Fibroblast of villous mesenchyme (primary cell): ENCODE measurements at regions not wholly inside any gene's neighbourhood (a gene's known extent, or its start where the extent isn't known, plus 50 kb on each side); places are given as distances from the start of the nearest gene placed in this dataset.
"Not testable (repeated sequence)": the region's sequence is repeated elsewhere in the genome, so short reads cannot be mapped to it uniquely, and the experiment has no call there.

Experiments
- DNase-seq: peaks from one replicate; pipeline ENCODE4 v3.0.0-alpha.2; 2010; ENCODE audit warnings: low read depth
- H3K4me3 ChIP-seq: 2 replicates; pipeline ENCODE4 v1.5.1; 2011; ENCODE audit warnings: low read depth, mild to moderate bottlenecking, low read length
- TF ChIP-seq, protein P1 (sequence below): IDR thresholded peaks from 2 replicates; pipeline ENCODE4 v1.5.1; 2012; ENCODE audit warnings: low read depth, mild to moderate bottlenecking, low read length; ENCODE audit not compliant: insufficient read depth

DNA sequence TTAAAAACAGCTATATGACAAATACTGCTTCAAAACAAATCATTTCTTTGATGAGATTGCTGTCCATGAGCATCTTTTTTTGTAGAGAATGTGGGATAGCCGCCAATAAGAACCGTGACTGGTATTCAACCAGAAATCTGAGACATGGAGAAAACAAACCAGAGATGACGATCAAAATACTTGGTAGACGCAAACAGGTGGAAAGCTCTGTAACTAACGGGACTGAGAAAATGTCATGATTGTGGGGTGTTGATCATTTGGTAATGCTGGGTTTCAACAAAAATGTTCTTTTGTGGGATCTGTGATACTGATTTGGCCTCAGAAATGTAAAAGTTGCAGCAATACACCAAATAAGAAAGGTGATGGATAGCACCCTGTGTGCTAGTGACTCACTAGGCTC lies 364.8 kb downstream of the NYAP2 start:
- TF ChIP-seq, protein P1, sequence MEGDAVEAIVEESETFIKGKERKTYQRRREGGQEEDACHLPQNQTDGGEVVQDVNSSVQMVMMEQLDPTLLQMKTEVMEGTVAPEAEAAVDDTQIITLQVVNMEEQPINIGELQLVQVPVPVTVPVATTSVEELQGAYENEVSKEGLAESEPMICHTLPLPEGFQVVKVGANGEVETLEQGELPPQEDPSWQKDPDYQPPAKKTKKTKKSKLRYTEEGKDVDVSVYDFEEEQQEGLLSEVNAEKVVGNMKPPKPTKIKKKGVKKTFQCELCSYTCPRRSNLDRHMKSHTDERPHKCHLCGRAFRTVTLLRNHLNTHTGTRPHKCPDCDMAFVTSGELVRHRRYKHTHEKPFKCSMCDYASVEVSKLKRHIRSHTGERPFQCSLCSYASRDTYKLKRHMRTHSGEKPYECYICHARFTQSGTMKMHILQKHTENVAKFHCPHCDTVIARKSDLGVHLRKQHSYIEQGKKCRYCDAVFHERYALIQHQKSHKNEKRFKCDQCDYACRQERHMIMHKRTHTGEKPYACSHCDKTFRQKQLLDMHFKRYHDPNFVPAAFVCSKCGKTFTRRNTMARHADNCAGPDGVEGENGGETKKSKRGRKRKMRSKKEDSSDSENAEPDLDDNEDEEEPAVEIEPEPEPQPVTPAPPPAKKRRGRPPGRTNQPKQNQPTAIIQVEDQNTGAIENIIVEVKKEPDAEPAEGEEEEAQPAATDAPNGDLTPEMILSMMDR: no peak
- no peak for DNase-seq
- no peak overlapping the region for H3K4me3 ChIP-seq

DNA sequence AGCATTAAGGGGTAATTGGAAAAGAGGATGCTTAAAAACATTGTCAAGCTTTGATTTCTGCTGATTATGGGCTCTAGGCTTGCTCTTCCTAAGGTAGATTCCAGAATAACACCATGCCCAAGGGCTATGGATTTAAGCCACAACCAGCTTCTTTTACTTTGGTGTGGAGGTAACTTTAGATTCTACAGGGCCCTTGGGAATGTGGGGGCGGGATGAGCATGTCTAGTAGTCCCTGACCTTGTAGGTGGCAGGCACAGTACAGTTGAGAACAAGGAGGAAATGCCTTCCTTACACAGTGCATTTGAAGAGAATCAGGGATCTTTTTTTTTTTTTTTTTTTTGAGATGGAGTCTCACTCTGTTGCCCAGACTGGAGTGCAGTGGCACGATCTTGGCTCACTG lies 364.2 kb downstream of the NYAP2 start:
- TF ChIP-seq, protein P1: no peak
- DNase-seq: no peak
- H3K4me3 ChIP-seq: no peak overlapping the region

DNA sequence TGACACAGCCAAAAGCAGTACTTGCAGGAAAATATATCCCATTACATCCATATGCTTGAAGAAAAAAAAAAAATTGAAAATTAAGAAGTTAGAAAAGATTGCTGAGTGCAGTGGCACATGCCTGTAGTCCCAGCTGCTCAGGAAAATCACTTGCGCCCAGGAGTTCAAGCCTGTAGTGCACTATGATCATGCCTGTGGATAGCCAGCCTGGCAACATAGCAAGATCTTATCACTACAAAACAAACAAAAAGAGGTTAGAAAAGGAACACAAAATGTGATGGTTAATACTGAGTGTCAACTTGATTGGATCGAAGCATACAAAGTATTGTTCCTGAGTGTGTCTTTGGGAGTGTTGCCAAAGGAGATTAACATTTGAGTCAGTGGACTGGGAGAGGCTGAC lies 361.9 kb downstream of the NYAP2 start:
- DNase-seq: no peak
- TF ChIP-seq, protein P1: no peak
- no peak overlapping the region for H3K4me3 ChIP-seq

DNA sequence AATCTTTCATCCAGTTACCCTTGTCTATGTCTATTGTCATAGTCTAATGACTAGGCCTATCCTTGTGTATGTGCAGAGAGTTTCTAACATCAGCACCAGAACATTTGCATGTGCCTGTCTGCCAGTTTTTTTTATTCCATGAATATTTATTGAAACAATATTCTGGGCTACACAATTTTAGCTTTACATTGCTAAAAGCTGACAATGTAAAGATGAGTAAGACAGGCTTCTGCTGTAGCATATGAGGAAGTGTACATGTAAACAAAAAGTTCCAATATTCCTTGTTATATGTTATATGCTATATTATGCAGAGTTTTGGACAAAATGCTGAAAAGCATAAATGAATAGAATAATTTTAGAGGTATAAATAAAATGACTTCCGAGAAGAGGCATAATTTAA lies 357.7 kb downstream of the NYAP2 start:
- TF ChIP-seq, protein P1: no peak
- no peak overlapping the region for H3K4me3 ChIP-seq
- no peak for DNase-seq

DNA sequence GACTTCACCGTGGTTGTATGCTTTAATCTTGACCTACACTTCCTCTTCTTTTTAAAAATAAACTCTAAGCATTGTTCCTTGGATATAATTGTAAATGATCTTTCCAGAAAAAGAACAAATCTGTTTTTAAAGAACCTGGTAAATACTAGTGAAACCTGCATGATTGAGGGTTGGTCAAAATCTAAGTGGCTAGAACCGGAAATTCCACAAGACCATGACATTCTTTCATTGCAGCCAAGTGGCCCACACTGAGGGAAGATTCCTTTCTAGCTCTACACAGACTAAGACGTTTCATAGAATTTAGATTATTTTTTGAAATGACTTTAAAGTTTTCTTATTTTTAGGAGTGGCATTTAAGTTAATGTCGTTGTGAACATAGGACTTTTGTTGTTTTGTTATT lies 356.7 kb downstream of the NYAP2 start:
- H3K4me3 ChIP-seq: no peak overlapping the region
- TF ChIP-seq, protein P1: no peak
- no peak for DNase-seq

DNA sequence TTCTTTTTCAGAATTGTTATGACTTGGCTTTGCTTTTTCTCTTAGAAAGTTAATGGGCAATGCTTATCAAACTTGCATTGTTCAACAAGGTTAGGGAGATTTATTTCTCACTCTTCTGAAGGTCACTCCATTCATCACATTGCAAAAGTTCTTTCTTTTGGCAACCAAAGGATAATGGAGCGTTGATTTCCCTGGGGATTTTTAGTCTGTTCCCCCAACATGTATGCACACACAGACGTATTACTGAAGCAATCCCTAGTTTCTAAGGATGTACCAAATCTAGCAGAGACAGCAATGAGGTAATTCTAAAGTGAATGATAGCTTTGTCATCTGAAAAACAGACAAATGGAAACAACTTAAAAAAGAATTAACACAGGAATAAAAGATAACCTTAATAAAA lies 349.1 kb downstream of the NYAP2 start:
- TF ChIP-seq, protein P1: no peak

DNA sequence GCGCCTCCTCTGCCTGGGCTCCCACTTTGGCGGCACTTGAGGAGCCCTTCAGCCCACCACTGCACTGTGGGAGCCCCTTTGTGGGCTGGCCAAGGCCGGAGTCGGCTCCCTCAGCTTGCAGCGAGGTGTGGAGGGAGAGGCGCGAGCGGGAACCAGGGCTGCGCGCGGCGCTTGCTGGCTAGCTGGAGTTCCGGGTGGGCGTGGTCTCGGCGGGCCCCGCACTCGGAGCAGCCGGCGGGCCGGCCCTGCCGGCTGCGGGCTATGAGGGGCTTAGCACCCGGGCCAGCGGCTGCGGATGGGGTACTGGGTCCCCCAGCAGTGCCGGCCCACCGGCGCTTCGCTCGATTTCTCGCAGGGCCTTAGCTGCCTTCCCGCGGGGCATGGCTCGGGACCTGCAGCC lies 344.5 kb downstream of the NYAP2 start:
- DNase-seq, H3K4me3 ChIP-seq: not testable (repeated sequence)

More for the DNA sequence above, 349.1 kb downstream of the NYAP2 start:
- DNase-seq: no peak
- no peak overlapping the region for H3K4me3 ChIP-seq
